PC-9 (cell line): ENCODE measurements at regions not wholly inside any gene's neighbourhood (a gene's known extent, or its start where the extent isn't known, plus 50 kb on each side); places are given as distances from the start of the nearest gene placed in this dataset.

Source experiments
- BruUV-seq: library from RNA; stranded (reverse); fragments of 400-500 nt; replicated peaks from 2 replicates; lab custom pipeline; 2021; lab: Mats Ljungman, UMichigan
- CTCF ChIA-PET: fragments of 300-600 bp; sonication (Branson Sonifier 250); formaldehyde crosslinking; loops from one replicate; lab custom pipeline; 2022; ENCODE audit warnings: antibody characterized with exemption; lab: Charles Lee
- POLR2A ChIA-PET: fragments of 300-600 bp; sonication (Branson Sonifier 250); formaldehyde crosslinking; loops from one replicate; lab custom pipeline; 2022; ENCODE audit warnings: antibody characterized with exemption; ENCODE audit not compliant: unreplicated experiment; lab: Charles Lee
- DNase-seq, 2 experiments: peaks; one replicate each; pipeline versions ENCODE4 v3.0.0 to v3.0.0-alpha.2; 2015 to 2022; ENCODE audit warnings: mixed read lengths in 1 of 2
- H2AFZ ChIP-seq: fragments of 200-600 bp; sonication (generic); 2 replicates; pipeline ENCODE4 v1.8.1; 2017; ENCODE audit warnings: antibody characterized with exemption
- H3F3A ChIP-seq: fragments of 200-600 bp; sonication (generic); 2 replicates; pipeline ENCODE4 v1.8.1; 2017; ENCODE audit warnings: antibody characterized with exemption, mild to moderate bottlenecking, low read depth; ENCODE audit not compliant: insufficient read depth
- H3K27ac ChIP-seq: fragments of 200-600 bp; sonication (generic); 2 replicates; pipeline ENCODE4 v1.6.1; 2016; ENCODE audit warnings: mixed run types
- H3K27me3 ChIP-seq: fragments of 200-600 bp; sonication (generic); 2 replicates; pipeline ENCODE4 v1.6.1; 2016; ENCODE audit warnings: low read depth, mixed run types; ENCODE audit not compliant: insufficient read depth
- H3K36me3 ChIP-seq: fragments of 200-600 bp; sonication (generic); 2 replicates; pipeline ENCODE4 v1.6.1; 2016; ENCODE audit warnings: low read depth, mixed run types
- H3K4me1 ChIP-seq: fragments of 200-600 bp; sonication (generic); replicated peaks from 2 replicates; pipeline ENCODE4 v1.6.1; 2016; ENCODE audit warnings: mixed run types; ENCODE audit not compliant: insufficient read depth
- H3K4me2 ChIP-seq: fragments of 200-600 bp; sonication (generic); 2 replicates; pipeline ENCODE4 v1.6.1; 2017; ENCODE audit warnings: mixed run types
- H3K4me3 ChIP-seq: fragments of 200-600 bp; sonication (generic); 2 replicates; pipeline ENCODE4 v1.6.1; 2016; ENCODE audit warnings: mixed run types
- H3K79me2 ChIP-seq: fragments of 200-600 bp; sonication (generic); 2 replicates; pipeline ENCODE4 v1.6.1; 2017; ENCODE audit warnings: low read depth, mixed run types
- H3K9me2 ChIP-seq: fragments of 200-600 bp; sonication (generic); 2 replicates; pipeline ENCODE4 v1.8.1; 2017; ENCODE audit warnings: mild to moderate bottlenecking; ENCODE audit not compliant: insufficient read depth
- H3K9me3 ChIP-seq: fragments of 200-600 bp; sonication (generic); 2 replicates; pipeline ENCODE4 v1.8.1; 2016; ENCODE audit warnings: low read depth; ENCODE audit not compliant: insufficient read depth
- H4K20me1 ChIP-seq: fragments of 200-600 bp; sonication (generic); 2 replicates; pipeline ENCODE4 v1.8.1; 2017; ENCODE audit not compliant: insufficient read depth
- EZH2 ChIP-seq: fragments of 200-600 bp; sonication (generic); IDR thresholded peaks from 2 replicates; pipeline ENCODE4 v1.8.0; 2017; ENCODE audit warnings: antibody characterized with exemption, low read depth
- intact Hi-C: fragments of 100-400 bp; cut with micrococcal nuclease; formaldehyde crosslinking; loops from one replicate; pipeline ENCODE4 v1.10.0; 2022; ENCODE audit not compliant: unreplicated experiment
- TF ChIP-seq, protein P1 (sequence below): fragments of 200-600 bp; sonication (generic); conservative IDR thresholded peaks from 2 replicates; pipeline ENCODE4 v1.6.1; 2017; ENCODE audit warnings: mixed run types, antibody characterized with exemption, mild to moderate bottlenecking, moderate library complexity

- intact Hi-C loops: no loop called here
Measured at GRCh38 chr1:216826646-216827045, 103.4 kb upstream of the ESRRG start.

DNA sequence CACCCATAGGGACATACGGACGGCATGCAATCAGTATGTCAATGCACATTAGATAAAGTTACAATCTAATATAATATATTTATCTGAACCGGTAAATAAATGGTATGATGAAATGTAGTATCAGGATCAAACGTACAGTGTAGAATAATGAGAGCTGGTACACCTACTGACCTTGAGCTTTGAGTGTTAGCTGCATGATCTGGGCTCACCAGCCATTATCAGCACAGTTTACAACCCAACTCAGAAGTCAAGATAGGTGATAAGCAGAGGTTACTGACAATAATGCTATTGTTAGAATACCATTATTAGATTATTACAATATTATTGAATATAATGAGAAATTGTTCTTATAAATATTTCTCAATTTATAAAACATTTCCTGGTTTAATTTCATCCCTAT, 103.0 kb upstream of the ESRRG start:
- H3K9me3 ChIP-seq: no peaks in the 10 kb centered on the region
- no peak for DNase-seq
- no peaks in the 10 kb centered on the region for H3K36me3 ChIP-seq
- intact Hi-C loops: no loop called here
- no peaks in the 10 kb centered on the region for H3K4me1 ChIP-seq
- H2AFZ ChIP-seq: no peak overlapping the region
- H3K79me2 ChIP-seq: no peaks in the 10 kb centered on the region
- no peaks in the 10 kb centered on the region for H3K9me2 ChIP-seq
- H3K27me3 ChIP-seq: no peaks in the 10 kb centered on the region
- ChIA-PET POLR2A (no interaction called here), CTCF (no interaction called here)
- no peak overlapping the region for H3K4me2 ChIP-seq
- no peak overlapping the region for H3K27ac ChIP-seq
- no peaks in the 10 kb centered on the region for H4K20me1 ChIP-seq
- no TSS peak for BruUV-seq
- no peak for TF ChIP-seq EZH2
- TF ChIP-seq, protein P1, sequence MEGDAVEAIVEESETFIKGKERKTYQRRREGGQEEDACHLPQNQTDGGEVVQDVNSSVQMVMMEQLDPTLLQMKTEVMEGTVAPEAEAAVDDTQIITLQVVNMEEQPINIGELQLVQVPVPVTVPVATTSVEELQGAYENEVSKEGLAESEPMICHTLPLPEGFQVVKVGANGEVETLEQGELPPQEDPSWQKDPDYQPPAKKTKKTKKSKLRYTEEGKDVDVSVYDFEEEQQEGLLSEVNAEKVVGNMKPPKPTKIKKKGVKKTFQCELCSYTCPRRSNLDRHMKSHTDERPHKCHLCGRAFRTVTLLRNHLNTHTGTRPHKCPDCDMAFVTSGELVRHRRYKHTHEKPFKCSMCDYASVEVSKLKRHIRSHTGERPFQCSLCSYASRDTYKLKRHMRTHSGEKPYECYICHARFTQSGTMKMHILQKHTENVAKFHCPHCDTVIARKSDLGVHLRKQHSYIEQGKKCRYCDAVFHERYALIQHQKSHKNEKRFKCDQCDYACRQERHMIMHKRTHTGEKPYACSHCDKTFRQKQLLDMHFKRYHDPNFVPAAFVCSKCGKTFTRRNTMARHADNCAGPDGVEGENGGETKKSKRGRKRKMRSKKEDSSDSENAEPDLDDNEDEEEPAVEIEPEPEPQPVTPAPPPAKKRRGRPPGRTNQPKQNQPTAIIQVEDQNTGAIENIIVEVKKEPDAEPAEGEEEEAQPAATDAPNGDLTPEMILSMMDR: no peak
- no peaks in the 10 kb centered on the region for H3F3A ChIP-seq
- no peak overlapping the region for H3K4me3 ChIP-seq

More at GRCh38 chr1:216826646-216827045, 103.4 kb upstream of the ESRRG start:
- BruUV-seq: no TSS peak
- H3K27ac ChIP-seq: no peak overlapping the region
- H3K4me3 ChIP-seq: no peak overlapping the region
- no peaks in the 10 kb centered on the region for H3K79me2 ChIP-seq
- ChIA-PET POLR2A (no interaction called here), CTCF (no interaction called here)
- no peak for DNase-seq
- TF ChIP-seq EZH2: no peak
- TF ChIP-seq, protein P1: no peak
- H3F3A ChIP-seq: no peaks in the 10 kb centered on the region
- no peaks in the 10 kb centered on the region for H3K36me3 ChIP-seq
- H3K4me2 ChIP-seq: no peak overlapping the region
- H2AFZ ChIP-seq: no peak overlapping the region
- no peaks in the 10 kb centered on the region for H3K9me2 ChIP-seq
- no peaks in the 10 kb centered on the region for H3K27me3 ChIP-seq
- no peaks in the 10 kb centered on the region for H3K4me1 ChIP-seq
- H4K20me1 ChIP-seq: no peaks in the 10 kb centered on the region
- H3K9me3 ChIP-seq: no peaks in the 10 kb centered on the region

DNA sequence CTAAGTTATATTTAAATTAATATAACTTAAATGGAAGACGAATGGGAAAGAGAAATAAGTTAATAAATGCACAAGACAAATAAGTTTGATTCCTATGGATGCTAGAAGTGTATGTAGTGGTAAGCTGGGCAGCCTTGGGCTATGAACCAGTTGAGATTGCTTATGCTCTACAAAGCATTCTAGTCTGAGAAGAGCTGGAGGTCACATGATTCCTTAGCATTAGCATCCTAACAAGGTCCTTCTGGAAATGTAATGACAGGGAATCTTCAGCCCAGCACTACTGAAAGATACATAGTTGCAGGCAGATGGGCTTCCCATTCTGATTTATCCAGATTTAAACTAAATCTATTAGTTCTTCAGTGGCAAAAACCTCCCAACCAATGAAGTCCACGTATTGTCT, 102.3 kb upstream of the ESRRG start:
- Histone ChIP-seq H3F3A (no peaks in the 10 kb centered on the region), H3K27ac (no peak overlapping the region), H3K9me3 (no peaks in the 10 kb centered on the region), H3K4me3 (no peak overlapping the region), H2AFZ (no peak overlapping the region), H3K36me3 (no peaks in the 10 kb centered on the region), H3K79me2 (no peaks in the 10 kb centered on the region), H4K20me1 (no peaks in the 10 kb centered on the region), H3K4me1 (no peaks in the 10 kb centered on the region), H3K9me2 (no peaks in the 10 kb centered on the region), H3K27me3 (no peaks in the 10 kb centered on the region), H3K4me2 (no peak overlapping the region)
- CTCF ChIA-PET: no interaction called here
- no TSS peak for BruUV-seq
- DNase-seq: no peak
- TF ChIP-seq, protein P1: no peak
- TF ChIP-seq EZH2: no peak
- POLR2A ChIA-PET: no interaction called here
- intact Hi-C loops: no loop called here
